NCI-H526 treated with DMSO at 0.1 percent for 48 hours (cell line): ENCODE measurements at regions not wholly inside any gene's neighbourhood (a gene's known extent, or its start where the extent isn't known, plus 50 kb on each side); places are given as distances from the start of the nearest gene placed in this dataset.
"Not testable (repeated sequence)": the region's sequence is repeated elsewhere in the genome, so short reads cannot be mapped to it uniquely, and the experiment has no call there.

Experiments
- DNase-seq: peaks from one replicate; lab custom pipeline; 2025; lab: John Stamatoyannopoulos, UW

DNA sequence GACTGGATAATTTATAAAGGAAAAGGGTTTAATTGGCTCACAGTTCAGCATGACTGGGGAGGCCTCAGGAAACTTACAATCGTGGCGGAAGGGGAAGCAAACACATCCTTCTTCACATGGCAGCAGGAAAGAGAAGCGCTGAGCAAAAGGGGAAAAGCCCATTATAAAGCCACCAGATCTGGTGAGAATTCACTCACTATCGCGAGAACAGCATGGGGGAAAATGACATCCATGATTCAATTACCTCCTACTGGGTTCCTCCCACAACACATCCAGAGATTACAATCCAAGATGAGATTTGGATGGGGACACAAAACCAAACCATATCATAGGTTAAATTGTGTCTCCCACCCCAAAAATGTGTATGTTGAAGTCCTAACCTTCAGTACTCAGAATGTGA, 491.7 kb downstream of the SETD4 start:
- no peak for DNase-seq

DNA sequence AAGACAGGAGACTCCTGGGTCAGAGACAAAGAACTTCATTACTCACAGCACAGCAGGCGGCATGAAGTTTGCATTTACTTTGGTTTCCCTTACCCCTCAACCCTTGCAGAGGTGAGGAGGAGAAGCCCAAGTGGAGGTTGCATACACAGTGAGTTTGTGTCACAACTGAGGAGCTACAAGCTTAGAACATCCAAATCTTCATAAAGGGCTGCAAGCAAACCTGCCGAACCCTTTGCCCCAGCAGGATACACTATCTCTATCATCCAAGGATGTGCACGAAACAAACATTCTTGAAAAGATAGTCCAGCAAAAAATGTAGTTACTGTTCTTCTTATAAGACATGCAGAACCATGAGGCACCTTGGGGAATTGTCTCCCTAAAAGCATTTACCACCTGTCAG, 493.5 kb downstream of the SETD4 start:
- no peak for DNase-seq

DNA sequence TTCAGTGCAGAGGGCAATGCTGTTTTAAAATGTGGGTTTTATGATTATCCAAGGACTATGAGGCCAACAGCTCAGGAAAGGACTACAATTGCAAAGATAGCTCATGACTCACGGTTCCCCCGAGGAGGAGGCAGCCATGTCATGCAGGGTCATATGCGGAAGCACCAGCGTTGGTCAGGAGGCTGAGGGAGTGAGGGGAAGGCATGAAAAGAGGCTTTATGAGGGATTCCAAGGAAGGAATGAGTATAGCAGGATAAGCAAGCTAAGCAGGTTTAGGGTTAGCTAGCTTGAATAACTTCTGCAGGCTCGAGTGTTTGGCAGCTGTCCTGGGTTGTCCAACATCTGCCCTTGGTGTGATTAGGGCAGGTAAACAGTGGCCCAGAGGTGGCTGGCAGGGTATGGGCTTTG, 495.1 kb downstream of the SETD4 start:
- DNase-seq, result no peak

DNA sequence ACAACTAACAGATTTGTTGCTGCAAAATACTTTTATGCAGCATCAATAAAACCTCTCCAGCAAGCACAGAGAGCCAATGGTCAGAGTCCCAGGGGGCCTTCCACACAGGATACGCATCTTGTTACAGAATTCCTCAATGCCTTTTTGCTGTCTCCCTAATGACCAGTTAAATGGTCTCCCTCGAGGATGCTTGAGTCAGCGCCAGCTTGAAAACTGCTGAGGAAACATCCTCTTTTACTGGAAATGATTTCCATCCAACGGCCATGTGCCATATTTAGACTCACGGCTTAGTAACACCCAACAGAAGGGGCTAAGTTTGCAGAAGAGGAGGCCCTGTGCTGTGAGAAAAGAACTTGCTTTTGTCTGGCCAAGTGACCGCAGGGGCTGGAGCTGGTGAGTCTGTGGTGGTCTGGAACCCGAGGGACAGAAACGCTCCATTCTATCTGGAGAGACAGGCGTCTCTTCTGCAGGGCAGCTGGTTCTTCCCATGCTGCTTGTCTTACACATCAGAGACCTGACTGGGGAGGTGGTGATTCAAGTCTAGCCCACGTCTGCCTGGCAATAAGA, 496.4 kb downstream of the SETD4 start:
- DNase-seq, result no peak

DNA sequence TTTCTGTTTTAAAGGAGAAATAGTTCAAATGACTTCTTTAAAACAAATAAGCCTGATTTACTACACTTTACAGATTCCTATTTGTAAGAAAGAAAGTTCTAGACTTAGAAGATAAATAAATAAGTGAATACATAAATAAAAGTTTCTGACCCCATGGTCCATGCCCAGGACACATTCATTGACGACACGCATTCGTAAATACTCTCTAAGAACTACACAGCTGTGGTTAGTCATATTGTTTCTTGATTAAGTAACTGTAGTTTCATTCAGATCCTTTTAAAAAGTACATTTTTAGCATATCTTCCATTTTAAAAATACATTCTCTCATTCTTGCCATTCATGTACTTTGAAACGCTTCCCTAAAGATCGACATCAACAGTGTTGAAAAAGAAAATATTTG, 497.4 kb downstream of the SETD4 start:
- DNase-seq, result no peak

DNA sequence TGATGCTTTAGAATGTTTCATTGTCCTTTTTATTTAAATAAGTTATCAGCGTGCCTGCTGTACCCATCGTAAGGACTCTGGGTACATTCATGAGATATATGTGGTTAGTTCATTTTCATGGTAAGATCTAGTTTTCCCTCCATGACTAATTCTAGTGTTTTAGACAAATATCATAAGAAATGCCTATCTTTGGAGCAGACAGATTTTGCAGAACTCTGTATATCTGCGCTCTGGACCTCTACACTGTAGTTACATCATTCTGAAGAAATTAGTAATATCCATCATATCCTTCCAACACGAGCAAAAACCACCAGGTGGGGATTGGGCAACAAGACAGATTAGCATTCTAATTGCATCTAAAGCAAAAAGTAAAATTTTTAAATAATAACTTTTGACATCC, 499.2 kb downstream of the SETD4 start:
- DNase-seq, result no peak

- DNase-seq, result no peak
Observed at GRCh38 chr21:35559829-35560225, 500.5 kb downstream of the SETD4 start.

DNA sequence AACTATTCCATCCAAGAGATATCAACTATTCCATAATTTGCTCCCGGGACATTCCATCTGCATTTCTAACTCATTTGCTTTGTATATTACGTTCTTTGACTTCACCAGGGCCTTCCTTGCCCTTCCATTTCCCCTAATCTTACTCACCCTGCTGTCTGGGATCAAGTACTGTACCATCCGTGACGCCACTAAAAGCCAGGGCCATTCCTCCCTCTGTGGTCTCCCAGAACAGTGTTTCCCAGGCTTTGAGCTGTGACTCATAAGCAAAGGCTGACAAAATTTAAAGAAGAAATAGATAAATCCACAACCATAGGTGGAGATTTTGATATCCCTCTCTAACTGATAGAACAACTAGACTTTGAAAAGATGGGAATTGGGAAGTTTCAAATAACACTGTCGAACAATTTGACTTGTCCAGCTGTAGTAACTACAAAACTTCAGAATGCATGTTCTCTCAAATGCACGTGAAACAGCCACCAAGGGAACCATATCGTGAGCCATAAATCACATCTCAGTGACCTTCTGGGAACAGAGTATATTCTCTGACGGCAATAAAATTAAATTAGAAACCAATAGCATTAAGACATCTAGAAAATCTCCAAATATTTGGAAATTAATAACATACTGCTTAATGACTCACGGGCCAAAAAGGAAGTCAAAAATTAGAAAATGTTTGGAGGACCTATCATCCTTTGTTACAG, 501.0 kb downstream of the SETD4 start:
- DNase-seq, result no peak

DNA sequence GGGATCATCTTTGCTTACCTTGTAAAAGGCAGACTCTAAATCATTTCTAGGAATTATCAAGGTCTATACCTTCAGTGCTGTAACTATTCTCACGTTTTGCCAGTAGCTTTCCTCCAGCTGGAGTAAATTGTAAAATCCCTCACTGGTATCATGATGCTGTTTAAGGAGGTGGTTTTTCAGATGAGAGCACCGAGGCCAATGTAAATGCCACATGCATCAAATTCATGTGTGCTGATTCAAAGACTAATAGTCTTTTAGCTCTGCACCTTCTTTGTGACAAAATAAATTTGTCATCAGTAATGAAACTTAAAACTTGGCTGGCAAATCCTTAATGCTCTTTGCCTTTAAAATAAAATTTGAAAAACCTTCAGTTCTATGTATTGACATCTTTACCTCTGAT, 503.8 kb downstream of the SETD4 start:
- DNase-seq, result no peak

DNA sequence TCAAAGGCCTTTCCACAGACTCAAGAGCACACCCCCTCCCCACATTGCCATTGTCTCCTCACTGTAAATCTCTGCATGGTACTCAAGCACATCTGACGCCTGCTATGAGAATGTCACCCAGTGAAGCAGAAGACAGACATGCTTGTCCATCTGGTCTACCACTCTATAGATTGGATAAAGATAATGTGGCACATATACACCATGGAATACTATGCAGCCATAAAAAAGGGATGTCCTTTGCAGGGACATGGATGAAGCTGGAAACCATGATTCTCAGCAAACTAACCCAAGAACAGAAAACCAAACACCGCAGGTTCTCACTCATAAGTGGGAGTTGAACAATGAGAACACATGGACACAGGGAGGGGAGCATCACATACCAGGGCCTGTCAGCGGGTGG, 503.4 kb upstream of the RUNX1 start:
- not testable (repeated sequence) for DNase-seq

DNA sequence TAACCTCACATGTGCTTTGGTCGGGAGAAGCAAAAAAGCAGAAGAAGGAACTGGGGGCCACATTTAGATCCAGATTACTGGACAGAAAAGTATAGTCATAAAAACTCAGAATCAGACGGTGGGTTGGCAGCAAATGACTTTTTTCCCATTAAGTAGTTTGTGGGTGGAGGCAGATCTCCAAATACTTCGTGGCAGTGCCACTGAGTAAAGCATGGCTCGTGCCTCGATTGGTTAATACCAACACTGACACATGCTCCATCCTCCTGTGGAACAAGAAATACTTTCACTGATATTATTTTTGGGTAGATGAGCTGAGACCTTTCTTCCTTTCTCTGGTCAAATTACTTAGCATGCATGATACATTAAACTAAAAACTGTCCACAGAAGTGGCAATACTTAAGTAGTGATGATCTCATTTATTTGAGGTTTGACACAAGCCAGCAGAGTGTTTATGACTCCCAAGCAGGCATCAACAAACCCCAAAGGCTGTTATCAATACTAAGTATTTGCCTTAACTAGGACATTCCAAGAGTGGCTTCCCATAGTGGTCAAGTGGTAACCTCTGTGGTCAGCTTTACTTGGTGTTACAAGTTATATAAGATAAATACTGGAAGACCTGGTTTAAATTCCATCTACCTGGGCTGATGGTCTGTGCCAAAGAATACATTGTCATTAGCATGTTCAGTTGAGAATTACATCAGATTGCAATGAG, 500.0 kb upstream of the RUNX1 start:
- DNase-seq, result no peak

GRCh38 chr21:35547946-35548774, 499.1 kb upstream of the RUNX1 start:
- no peak for DNase-seq

- DNase-seq, result no peak
Observed at GRCh38 chr21:35543746-35544145, 494.6 kb upstream of the RUNX1 start.

DNA sequence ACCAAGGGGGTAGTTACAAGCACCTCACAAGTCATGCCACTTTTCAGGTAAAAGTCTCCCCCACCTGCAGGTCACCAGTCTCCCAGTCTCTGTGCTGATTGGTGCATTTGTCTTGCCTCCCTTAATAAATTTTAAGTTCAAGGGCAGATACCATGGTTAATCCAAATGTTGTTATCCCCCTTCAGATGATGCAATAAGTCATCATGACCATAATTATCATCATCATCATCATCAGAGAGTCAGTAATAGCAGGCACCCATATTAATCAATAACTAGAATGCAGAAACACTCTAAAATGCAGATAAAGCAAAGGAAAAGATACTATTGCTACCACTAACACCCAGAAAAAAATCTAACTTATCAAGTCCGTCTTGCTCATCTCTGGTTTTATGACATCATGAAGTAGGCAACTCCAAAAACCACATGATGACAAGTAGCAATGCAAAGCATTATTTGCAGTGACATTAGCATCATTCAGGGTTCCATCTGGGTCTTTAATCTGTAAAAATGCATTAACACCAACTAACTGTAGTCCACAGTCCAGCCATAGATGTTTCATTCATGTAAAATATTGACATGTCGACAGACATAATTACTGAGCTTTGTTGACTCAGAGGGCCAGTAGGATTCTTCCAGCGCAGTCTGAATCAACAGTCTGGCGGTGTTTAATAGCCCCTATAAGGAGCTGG, 492.0 kb upstream of the RUNX1 start:
- no peak for DNase-seq

GRCh38 chr21:35538386-35538785, 489.3 kb upstream of the RUNX1 start:
- no peak for DNase-seq

DNA sequence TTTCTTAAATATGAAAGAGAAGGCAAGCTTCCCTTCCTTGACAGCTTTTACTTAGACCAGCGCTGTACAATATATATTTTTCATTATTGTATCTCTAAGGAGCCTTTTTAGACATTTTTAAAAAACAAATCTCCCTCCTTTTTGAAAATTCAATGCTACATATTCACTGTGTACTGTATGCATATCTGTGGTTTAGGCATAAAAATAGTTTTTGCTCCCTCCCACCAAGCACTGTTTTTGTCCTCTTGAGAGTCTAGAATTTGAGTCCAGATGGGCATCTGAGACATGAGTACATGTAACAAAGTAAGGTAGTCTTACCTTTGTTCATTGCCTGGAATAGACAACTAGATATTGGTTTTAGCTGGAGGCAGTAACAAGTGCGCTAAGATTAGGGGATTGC, 488.5 kb upstream of the RUNX1 start:
- DNase-seq, result no peak

- DNase-seq, result no peak
Observed at GRCh38 chr21:35533893-35534292, 484.8 kb upstream of the RUNX1 start.

DNA sequence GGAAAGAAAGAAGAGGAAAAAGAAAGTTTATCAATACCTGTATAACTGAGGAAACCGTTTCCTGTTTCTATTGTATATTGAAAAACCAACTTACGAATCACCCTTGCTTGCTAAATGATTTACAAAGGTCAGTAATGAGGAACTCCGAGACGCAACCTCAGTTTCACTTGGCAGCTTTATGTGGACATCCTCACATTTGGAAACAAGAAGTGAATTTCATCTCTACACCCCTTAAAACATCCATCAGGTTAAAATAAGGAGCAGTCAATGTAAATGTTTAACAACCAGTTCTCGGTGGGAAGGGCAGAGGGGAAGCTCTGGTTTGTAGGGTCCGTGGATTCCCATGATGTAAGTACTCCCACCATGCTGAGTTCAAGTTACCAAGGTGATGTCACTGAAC, 481.7 kb upstream of the RUNX1 start:
- DNase-seq, result no peak

DNA sequence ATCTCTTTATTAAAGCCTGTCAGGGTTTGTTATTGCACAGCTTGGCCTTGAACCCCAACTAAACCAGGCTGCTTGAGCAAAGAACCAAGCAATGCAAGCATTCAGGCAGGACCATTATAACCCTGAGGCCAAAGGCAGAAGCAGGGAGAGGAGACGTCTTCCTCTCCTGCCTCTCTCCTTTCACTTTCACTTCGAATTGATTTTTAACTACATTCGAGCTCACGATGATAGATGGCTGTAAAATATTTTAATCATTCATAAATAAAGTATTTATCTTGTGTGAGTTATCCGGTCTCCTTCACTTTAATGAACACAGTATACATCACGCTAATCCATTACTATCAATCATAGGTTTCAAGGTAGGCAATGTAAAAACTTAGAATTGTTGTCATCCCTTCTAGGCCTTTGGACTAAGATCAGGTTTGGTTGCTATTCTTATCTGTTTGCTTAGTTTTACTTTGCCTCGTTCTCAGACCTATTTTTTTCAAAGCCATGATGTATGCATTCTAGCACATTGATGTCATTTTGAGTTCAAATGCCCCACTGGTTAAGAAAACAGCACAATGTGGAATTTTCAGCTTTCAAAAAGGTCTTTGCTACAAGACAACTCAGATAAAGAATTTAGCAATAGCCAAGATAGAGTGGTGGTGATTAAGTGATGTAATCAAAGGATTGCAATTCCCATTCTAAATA, 480.2 kb upstream of the RUNX1 start:
- DNase-seq, result no peak

DNA sequence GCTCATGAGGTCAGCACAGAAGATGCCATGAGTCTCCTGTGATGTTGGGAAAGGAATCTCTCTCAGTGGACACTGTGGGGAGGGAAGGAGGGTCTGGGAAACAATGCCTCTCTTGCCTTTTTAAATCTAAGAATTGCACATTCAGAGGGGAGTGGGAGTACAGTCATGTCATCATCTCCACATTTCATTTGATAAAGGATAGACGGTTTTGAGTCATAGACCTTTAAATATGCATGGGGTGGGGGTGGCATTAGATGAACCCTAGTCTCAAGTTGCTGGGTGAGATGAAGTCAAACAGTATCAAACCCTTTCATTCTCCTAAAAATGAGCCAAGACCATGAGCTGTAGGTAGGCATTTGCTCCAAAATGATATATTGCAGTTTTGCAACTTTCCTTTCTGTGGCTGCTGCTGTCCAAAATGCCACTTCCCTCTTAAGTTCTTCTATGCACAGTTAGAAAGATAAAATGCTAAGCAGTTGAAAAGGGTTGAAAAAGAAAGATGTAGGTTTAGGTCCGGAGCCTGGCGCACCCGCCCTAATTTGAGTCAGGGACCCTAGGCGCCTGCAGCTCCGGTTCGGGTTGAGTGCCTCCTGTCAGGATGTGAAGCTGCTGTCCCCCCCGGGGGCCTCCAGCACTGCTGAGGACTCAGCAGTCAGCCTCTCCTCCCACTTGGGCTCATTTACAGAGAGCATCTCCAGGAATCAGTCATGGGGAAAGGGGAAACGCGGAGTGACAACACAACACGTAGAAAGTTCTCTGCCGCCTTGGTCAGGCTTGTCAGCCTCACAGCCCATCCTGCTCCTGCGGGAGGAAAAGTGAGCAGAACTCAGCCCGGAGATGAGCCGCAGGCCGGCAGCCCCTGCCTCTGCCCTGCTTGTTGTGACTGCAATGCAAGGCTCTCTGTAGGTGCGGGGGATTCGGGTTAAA, 479.3 kb upstream of the RUNX1 start:
- no peak for DNase-seq
